PC-9 (cell line): ENCODE measurements at regions not wholly inside any gene's neighbourhood (a gene's known extent, or its start where the extent isn't known, plus 50 kb on each side); places are given as distances from the start of the nearest gene placed in this dataset.

Source experiments
- BruUV-seq: library from RNA; stranded (reverse); fragments of 400-500 nt; replicated peaks from 2 replicates; lab custom pipeline; 2021; lab: Mats Ljungman, UMichigan
- CTCF ChIA-PET: fragments of 300-600 bp; sonication (Branson Sonifier 250); formaldehyde crosslinking; loops from one replicate; lab custom pipeline; 2022; ENCODE audit warnings: antibody characterized with exemption; lab: Charles Lee
- POLR2A ChIA-PET: fragments of 300-600 bp; sonication (Branson Sonifier 250); formaldehyde crosslinking; loops from one replicate; lab custom pipeline; 2022; ENCODE audit warnings: antibody characterized with exemption; ENCODE audit not compliant: unreplicated experiment; lab: Charles Lee
- DNase-seq, 2 experiments: peaks; one replicate each; pipeline versions ENCODE4 v3.0.0 to v3.0.0-alpha.2; 2015 to 2022; ENCODE audit warnings: mixed read lengths in 1 of 2
- H2AFZ ChIP-seq: fragments of 200-600 bp; sonication (generic); 2 replicates; pipeline ENCODE4 v1.8.1; 2017; ENCODE audit warnings: antibody characterized with exemption
- H3F3A ChIP-seq: fragments of 200-600 bp; sonication (generic); 2 replicates; pipeline ENCODE4 v1.8.1; 2017; ENCODE audit warnings: antibody characterized with exemption, mild to moderate bottlenecking, low read depth; ENCODE audit not compliant: insufficient read depth
- H3K27ac ChIP-seq: fragments of 200-600 bp; sonication (generic); 2 replicates; pipeline ENCODE4 v1.6.1; 2016; ENCODE audit warnings: mixed run types
- H3K27me3 ChIP-seq: fragments of 200-600 bp; sonication (generic); 2 replicates; pipeline ENCODE4 v1.6.1; 2016; ENCODE audit warnings: low read depth, mixed run types; ENCODE audit not compliant: insufficient read depth
- H3K36me3 ChIP-seq: fragments of 200-600 bp; sonication (generic); 2 replicates; pipeline ENCODE4 v1.6.1; 2016; ENCODE audit warnings: low read depth, mixed run types
- H3K4me1 ChIP-seq: fragments of 200-600 bp; sonication (generic); replicated peaks from 2 replicates; pipeline ENCODE4 v1.6.1; 2016; ENCODE audit warnings: mixed run types; ENCODE audit not compliant: insufficient read depth
- H3K4me2 ChIP-seq: fragments of 200-600 bp; sonication (generic); 2 replicates; pipeline ENCODE4 v1.6.1; 2017; ENCODE audit warnings: mixed run types
- H3K4me3 ChIP-seq: fragments of 200-600 bp; sonication (generic); 2 replicates; pipeline ENCODE4 v1.6.1; 2016; ENCODE audit warnings: mixed run types
- H3K79me2 ChIP-seq: fragments of 200-600 bp; sonication (generic); 2 replicates; pipeline ENCODE4 v1.6.1; 2017; ENCODE audit warnings: low read depth, mixed run types
- H3K9me2 ChIP-seq: fragments of 200-600 bp; sonication (generic); 2 replicates; pipeline ENCODE4 v1.8.1; 2017; ENCODE audit warnings: mild to moderate bottlenecking; ENCODE audit not compliant: insufficient read depth
- H3K9me3 ChIP-seq: fragments of 200-600 bp; sonication (generic); 2 replicates; pipeline ENCODE4 v1.8.1; 2016; ENCODE audit warnings: low read depth; ENCODE audit not compliant: insufficient read depth
- H4K20me1 ChIP-seq: fragments of 200-600 bp; sonication (generic); 2 replicates; pipeline ENCODE4 v1.8.1; 2017; ENCODE audit not compliant: insufficient read depth
- EZH2 ChIP-seq: fragments of 200-600 bp; sonication (generic); IDR thresholded peaks from 2 replicates; pipeline ENCODE4 v1.8.0; 2017; ENCODE audit warnings: antibody characterized with exemption, low read depth
- intact Hi-C: fragments of 100-400 bp; cut with micrococcal nuclease; formaldehyde crosslinking; loops from one replicate; pipeline ENCODE4 v1.10.0; 2022; ENCODE audit not compliant: unreplicated experiment
- TF ChIP-seq, protein P1 (sequence below): fragments of 200-600 bp; sonication (generic); conservative IDR thresholded peaks from 2 replicates; pipeline ENCODE4 v1.6.1; 2017; ENCODE audit warnings: mixed run types, antibody characterized with exemption, mild to moderate bottlenecking, moderate library complexity

DNA sequence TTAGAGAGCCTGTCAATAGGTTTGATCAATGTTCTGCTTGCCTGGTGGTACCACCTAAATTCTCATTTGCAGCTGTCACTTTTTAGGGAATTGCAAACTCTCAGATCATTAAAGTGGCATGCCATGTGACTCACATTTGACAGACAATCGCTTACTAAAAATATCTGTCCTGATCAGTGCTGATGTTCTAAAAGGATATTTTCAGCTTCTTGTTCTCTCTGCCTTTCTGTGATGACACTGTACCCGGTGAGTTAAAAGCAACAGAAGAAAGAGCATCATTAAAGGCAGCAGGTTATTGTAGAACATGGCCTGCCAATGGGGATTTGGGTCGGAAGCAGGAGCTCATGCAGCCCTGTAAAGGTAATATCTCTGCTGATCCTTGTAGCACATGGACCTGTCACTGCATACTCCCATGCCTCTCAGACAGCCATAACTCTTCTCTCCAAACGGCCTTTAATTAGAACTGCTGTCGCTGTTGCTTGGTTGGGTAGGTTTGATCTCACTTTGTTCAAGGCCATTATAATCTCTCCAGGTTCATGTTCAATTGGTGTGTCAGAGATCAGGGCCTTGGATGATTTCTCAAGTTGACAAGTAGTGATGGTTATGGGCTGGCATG is 441.3 kb upstream of the DEPDC1 start:
- no peaks in the 10 kb centered on the region for H3F3A ChIP-seq
- no peak overlapping the region for H3K4me2 ChIP-seq
- no peaks in the 10 kb centered on the region for H3K79me2 ChIP-seq
- H2AFZ ChIP-seq: no peak overlapping the region
- intact Hi-C loops: no loop called here
- TF ChIP-seq, protein P1, sequence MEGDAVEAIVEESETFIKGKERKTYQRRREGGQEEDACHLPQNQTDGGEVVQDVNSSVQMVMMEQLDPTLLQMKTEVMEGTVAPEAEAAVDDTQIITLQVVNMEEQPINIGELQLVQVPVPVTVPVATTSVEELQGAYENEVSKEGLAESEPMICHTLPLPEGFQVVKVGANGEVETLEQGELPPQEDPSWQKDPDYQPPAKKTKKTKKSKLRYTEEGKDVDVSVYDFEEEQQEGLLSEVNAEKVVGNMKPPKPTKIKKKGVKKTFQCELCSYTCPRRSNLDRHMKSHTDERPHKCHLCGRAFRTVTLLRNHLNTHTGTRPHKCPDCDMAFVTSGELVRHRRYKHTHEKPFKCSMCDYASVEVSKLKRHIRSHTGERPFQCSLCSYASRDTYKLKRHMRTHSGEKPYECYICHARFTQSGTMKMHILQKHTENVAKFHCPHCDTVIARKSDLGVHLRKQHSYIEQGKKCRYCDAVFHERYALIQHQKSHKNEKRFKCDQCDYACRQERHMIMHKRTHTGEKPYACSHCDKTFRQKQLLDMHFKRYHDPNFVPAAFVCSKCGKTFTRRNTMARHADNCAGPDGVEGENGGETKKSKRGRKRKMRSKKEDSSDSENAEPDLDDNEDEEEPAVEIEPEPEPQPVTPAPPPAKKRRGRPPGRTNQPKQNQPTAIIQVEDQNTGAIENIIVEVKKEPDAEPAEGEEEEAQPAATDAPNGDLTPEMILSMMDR: no peak
- no peak for TF ChIP-seq EZH2
- no peaks in the 10 kb centered on the region for H3K36me3 ChIP-seq
- DNase-seq: no peak
- no peaks in the 10 kb centered on the region for H3K9me2 ChIP-seq
- no peaks in the 10 kb centered on the region for H3K4me1 ChIP-seq
- CTCF ChIA-PET: no interaction called here
- no peak overlapping the region for H3K4me3 ChIP-seq
- H3K27me3 ChIP-seq: no peaks in the 10 kb centered on the region
- H3K9me3 ChIP-seq: no peaks in the 10 kb centered on the region
- no TSS peak for BruUV-seq
- no peaks in the 10 kb centered on the region for H4K20me1 ChIP-seq
- H3K27ac ChIP-seq: no peak overlapping the region
- POLR2A ChIA-PET: no interaction called here

- H3K9me2 ChIP-seq: 0 out of 2 replicates have a peak, but pooled peaks cover 4% of the 10 kb centered on the region
- no peak for DNase-seq
- no peaks in the 10 kb centered on the region for H3K36me3 ChIP-seq
- no peak overlapping the region for H2AFZ ChIP-seq
- intact Hi-C loops: no loop called here
- no peaks in the 10 kb centered on the region for H3K9me3 ChIP-seq
- CTCF ChIA-PET: no interaction called here
- no peak overlapping the region for H3K27ac ChIP-seq
- H3K79me2 ChIP-seq: no peaks in the 10 kb centered on the region
- BruUV-seq: no TSS peak
- POLR2A ChIA-PET: no interaction called here
- H3K4me1 ChIP-seq: no peaks in the 10 kb centered on the region
- no peaks in the 10 kb centered on the region for H4K20me1 ChIP-seq
- H3F3A ChIP-seq: no peaks in the 10 kb centered on the region
- TF ChIP-seq EZH2: no peak
- TF ChIP-seq, protein P1: no peak
- no peak overlapping the region for H3K4me2 ChIP-seq
- H3K27me3 ChIP-seq: no peaks in the 10 kb centered on the region
- H3K4me3 ChIP-seq: no peak overlapping the region
These were observed 453.2 kb upstream of the DEPDC1 start for GRCh38 chr1:68950036-68950435.

DNA sequence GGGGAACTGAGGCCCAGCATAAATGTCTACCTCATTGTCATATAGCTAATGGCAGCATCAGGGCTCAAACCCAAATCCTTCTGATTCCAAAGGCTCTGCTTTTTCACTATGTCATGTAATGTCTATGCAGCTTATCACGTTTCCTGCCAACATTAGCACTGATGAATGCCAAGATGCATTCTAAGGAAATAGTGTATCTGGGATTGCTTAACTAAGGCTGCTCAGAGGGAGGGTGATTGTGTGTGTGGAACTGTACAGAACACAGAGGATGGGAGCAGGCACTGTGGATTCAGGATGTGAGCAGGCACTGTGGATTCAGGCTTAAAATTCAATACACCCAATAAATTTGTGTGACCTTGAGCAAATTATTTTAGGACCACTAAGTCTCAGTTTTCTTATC is 456.4 kb upstream of the DEPDC1 start:
- DNase-seq: no peak
- no peaks in the 10 kb centered on the region for H3K36me3 ChIP-seq
- H3K4me1 ChIP-seq: no peaks in the 10 kb centered on the region
- H3K4me3 ChIP-seq: no peak overlapping the region
- H3K4me2 ChIP-seq: no peak overlapping the region
- BruUV-seq: no TSS peak
- ChIA-PET POLR2A (no interaction called here), CTCF (no interaction called here)
- no peaks in the 10 kb centered on the region for H3F3A ChIP-seq
- H4K20me1 ChIP-seq: no peaks in the 10 kb centered on the region
- H3K79me2 ChIP-seq: no peaks in the 10 kb centered on the region
- 0 out of 2 replicates have a peak, but pooled peaks cover 4% of the 10 kb centered on the region for H3K9me2 ChIP-seq
- no peak overlapping the region for H3K27ac ChIP-seq
- TF ChIP-seq EZH2: no peak
- TF ChIP-seq, protein P1: no peak
- no peaks in the 10 kb centered on the region for H3K9me3 ChIP-seq
- H3K27me3 ChIP-seq: no peaks in the 10 kb centered on the region
- intact Hi-C loops: no loop called here
- no peak overlapping the region for H2AFZ ChIP-seq
